ENCODE measurements at regions not wholly inside any gene's neighbourhood (a gene's known extent, or its start where the extent isn't known, plus 50 kb on each side); places are given as distances from the start of the nearest gene placed in this dataset.

DNA sequence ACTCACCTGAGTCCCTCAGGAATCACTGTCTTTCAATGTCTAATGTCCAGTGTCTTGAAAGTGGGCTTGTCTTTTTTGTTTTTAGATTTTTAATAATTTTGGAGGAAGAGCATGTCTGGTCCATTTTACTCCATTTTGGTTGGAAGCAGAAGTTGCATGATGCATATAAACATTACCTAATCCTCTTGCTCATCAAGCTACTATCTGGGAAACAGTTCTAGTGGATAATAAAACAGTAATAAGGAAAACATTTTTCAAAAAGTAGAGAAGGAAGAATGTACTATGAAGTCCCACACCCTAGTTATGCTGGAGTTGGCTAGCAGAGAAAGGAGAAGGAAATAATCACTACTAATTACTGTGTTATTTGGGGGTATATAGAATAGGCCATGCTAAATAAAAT is 263.7 kb downstream of the ETAA1 start:
- DNase-seq: no peak

GRCh38 chr2:67662222-67662621 is 265.1 kb downstream of the ETAA1 start:
- DNase-seq: no peak

DNA sequence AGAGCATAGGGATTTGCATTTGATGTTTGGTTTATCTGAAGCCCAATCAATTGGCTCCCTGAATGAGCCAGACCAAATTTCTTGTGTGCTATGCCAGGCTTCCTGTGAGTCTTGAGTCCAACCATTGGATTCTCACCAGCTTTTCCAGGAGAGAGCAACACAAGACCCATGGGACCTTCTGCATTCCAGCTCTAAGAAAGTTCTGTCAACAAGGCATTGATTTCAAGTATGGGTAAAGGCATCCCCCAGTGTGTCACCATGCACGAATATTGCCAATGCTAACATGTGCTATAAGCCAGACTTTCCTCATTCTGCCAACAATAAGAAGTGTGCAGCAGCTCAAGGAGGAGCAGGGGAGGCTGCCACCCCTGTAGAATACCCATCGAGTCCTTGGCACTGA is 266.6 kb downstream of the ETAA1 start:
- no peak for DNase-seq

- DNase-seq: no peak
These were observed 269.4 kb downstream of the ETAA1 start for GRCh38 chr2:67666386-67667053.

GRCh38 chr2:67667054-67667908 is 270.1 kb downstream of the ETAA1 start:
- no peak for DNase-seq

- no peak for DNase-seq
These were observed 271.4 kb downstream of the ETAA1 start for GRCh38 chr2:67668538-67668937.

GRCh38 chr2:67669168-67669567 is 272.0 kb downstream of the ETAA1 start:
- DNase-seq: peak; percentile 19

- DNase-seq: no peak
These were observed 272.6 kb downstream of the ETAA1 start for GRCh38 chr2:67669766-67670165.

GRCh38 chr2:67670747-67671183 is 273.6 kb downstream of the ETAA1 start:
- no peak for DNase-seq

DNA sequence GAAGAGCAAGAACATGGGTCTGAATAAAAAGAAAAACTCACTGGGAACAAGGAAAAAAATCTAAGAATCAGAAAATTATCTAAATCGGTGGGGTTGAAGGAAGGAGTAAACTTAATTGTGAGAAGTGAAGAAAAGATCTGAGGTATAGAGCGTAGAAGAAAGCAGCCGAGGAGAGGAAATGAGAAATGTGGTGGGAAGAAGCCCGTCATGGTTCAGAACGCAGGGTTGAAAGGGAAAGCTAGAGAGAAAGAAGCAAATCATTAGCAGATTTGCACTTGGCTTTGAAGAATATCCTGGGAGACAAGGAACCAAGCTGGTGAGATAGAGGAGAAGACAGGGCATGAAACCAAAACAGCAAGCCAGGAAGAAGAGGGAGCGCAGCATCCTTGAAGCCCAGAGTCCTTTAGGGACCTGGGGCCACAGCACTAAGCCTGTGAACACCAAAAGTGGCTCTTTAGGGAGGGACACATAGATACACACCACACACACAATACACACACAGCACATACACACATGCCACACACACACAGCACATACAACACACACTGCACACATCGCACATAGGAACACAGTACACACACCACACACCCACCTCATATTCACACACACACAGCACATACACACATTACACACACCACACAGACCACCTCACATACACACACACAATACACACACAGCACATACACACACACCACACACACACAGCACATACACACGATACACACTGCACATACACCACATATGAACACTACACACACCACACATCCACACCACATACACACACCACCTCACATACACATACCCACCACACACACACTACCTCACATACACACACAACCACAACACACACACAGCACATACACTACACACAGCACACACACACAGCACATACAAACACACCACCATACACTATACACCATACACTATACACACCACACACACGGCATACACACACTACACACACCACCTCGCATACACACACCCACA is 274.6 kb downstream of the ETAA1 start:
- DNase-seq: no peak

GRCh38 chr2:67674668-67675067 is 277.5 kb downstream of the ETAA1 start:
- DNase-seq: no peak

- DNase-seq: no peak
These were observed 287.9 kb downstream of the ETAA1 start for GRCh38 chr2:67684991-67685390.

DNA sequence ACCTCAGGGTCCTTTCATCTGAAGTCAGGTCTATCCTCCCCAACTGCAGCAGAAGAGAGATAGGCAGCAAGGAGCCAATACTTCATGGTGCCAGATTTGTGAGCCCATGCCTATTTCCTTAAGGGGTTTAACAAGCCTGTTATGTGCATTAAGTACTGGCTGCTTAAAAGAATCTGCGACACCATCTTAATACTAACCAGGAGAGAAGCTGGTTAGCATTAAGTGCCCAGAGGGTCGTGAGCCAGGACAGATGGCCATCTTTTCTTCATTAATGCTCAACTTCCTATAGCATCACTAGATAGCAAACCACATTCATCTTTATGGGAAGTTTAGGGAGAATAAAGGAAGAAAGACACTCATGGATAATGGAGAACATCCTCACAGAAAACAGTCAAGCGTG is 289.1 kb downstream of the ETAA1 start:
- peak; percentile 82 for DNase-seq

DNA sequence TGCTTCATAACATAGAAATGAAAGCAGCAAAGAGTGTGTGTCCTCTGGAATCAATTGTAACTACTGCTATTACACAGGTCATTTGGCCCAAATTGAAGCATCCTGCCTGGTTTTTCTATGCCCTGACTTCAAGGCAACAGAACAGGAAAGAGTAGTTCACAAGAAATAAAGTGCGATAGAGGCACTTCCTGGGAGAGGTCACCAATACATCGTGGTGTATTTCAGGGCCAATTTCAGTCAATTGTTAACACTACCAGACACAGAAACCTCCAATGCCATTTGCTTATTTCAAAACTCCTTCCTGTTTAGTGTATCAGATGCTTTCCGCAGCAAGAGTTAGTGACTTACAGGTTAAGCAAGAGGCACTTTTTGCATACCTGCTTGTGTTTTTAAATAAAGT is 292.1 kb downstream of the ETAA1 start:
- no peak for DNase-seq

GRCh38 chr2:67689651-67690050 is 292.5 kb downstream of the ETAA1 start:
- no peak for DNase-seq

DNA sequence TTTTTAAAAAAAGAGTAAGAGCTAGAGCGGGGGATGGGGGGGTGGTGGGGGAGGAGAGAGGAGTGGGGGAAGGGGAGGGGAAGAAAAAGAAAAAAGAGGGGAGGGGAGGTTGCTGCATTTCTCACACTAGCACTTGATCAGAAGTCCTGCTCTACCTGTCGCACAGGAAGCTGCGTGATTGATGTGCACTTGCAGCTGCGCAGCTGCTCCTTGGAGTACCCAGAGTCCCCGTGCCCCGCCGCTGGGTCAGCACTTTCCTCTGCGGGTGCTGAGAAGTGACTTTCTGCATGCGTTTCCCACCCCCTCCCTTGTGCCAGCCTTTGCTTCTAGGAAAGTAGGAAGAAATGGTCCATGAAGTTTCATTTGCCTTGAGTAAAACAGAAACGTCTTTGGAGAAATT is 297.3 kb downstream of the ETAA1 start:
- DNase-seq: peak; percentile 59

DNA sequence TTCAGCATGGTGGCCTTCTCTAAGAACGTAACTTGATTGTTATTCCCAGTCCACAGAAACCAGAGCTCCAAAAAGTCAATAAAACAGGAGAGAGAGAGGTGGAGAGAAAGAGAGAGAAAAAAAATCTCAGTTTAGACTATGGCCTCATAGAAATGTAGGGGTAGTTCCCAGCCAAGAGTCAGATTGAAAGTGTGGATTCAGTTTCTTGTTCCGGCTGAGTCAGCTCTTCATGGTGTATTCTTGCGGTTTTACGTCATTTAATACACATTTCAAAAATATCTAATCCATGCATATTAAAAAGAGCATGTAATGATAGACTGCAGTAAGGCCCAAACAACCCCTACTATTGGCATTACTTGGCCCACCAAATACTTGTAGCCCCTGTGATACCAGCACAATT is 303.9 kb downstream of the ETAA1 start:
- DNase-seq: no peak

DNA sequence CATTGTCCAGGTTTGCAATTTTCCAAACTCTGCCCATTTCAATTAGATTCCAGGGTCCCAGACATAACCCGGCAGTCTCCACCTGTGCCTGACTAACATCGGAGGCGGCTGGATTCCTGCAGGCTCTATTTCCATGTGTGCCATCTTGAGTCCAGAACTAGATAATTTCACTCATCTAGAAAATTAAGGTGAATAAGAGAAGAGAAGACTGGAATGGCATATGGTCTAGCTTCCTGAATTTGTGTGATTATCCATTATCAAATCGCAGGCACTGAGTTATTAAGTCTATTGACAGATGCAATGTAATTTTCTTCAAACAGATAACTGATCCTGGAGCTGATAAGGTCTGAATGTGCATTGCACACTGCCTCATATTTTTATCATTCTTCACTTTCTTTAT is 305.2 kb downstream of the ETAA1 start:
- DNase-seq: no peak

- no peak for DNase-seq
These were observed 305.8 kb downstream of the ETAA1 start for GRCh38 chr2:67702937-67703336.

DNA sequence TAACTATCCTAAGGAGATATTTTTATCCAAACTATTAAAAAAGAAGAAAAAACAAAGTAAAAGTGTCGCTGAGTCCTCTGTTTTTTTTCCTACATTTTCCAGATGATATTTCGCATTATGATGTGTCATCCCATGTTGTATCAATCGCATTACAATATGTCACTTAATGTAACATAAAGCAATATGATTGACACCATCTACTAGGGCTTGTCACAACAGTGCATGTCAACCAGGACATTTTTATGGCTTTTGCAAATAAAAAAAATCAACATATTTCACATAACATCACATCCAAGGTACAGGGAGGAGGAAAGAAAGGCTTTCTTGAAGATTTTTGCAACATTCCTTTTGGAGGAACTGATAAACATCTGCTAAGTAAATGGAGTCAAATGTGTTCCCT is 308.9 kb downstream of the ETAA1 start:
- no peak for DNase-seq

GRCh38 chr2:67707896-67708295 is 310.8 kb downstream of the ETAA1 start:
- DNase-seq: no peak

GRCh38 chr2:67709835-67710234 is 312.7 kb downstream of the ETAA1 start:
- no peak for DNase-seq

DNA sequence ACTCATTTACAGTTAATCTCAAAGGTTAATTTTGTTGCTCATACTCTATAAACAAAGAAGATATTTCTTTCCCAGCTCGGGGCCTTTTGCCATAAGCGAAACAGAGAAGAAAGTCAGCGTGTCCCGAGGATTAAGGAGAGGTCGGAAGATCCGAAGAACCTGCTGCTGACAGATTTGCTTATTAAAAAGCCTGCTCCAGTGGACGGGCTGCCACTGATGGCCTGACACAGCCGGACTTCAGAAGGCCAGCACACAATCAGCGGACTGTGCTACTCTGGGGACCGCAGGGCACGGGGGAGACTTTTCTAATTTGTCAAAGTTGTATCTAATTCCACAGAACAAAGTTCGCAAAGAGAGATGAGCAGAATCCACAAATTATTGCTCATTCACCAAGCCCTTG is 315.4 kb downstream of the ETAA1 start:
- no peak for DNase-seq

Data from NCI-H82 (cell line).